GM12878 (cell line): ENCODE measurements at regions not wholly inside any gene's neighbourhood (a gene's known extent, or its start where the extent isn't known, plus 50 kb on each side); places are given as distances from the start of the nearest gene placed in this dataset.

ENCODE experiments used
- ATAC-seq: fragments of 200-7000 bp; cut with Tn5 transposase; 3 replicates; pipeline ENCODE4 v1.9.1; 2020; ENCODE audit warnings: mild to moderate bottlenecking, moderate library complexity
- BruUV-seq: library from RNA; stranded (reverse); fragments of 400-500 nt; replicated peaks from 2 replicates; lab custom pipeline; 2021; lab: Mats Ljungman, UMichigan
- CTCF ChIA-PET: fragments of 300-600 bp; sonication (Branson Sonifier 250); formaldehyde crosslinking; extraction: SDS; loops from one replicate; lab custom pipeline; 2021; ENCODE audit warnings: inconsistent platforms; lab: Yijun Ruan, JAX
- POLR2A ChIA-PET: fragments of 350-600 bp; formaldehyde crosslinking; extraction: SDS; loops from one replicate; lab custom pipeline; 2021; ENCODE audit warnings: inconsistent platforms; lab: Charles Lee
- RAD21 ChIA-PET: fragments of 300-600 bp; sonication (Branson Sonifier 250); formaldehyde crosslinking; loops from one replicate; lab custom pipeline; 2023; ENCODE audit warnings: antibody characterized with exemption; ENCODE audit not compliant: unreplicated experiment; lab: Charles Lee
- SMC1A ChIA-PET: fragments of 300-600 bp; sonication (Branson Sonifier 250); formaldehyde crosslinking; loops from one replicate; lab custom pipeline; 2023; ENCODE audit not compliant: unreplicated experiment, uncharacterized antibody; lab: Charles Lee
- DNase-seq: peaks from one replicate; pipeline ENCODE4 v3.0.0-alpha.2; 2011; ENCODE audit warnings: low read depth, low spot score
- FAIRE-seq: peaks from 3 replicates; lab custom pipeline; 2011; peaks lifted over from hg19 to GRCh38; lab: Jason Lieb, UNC
- H2AFZ ChIP-seq: 2 replicates; pipeline ENCODE4 v1.6.0; 2011; ENCODE audit warnings: low read depth, low read length, control low read depth; ENCODE audit not compliant: control insufficient read depth
- H3K27ac ChIP-seq: 2 replicates; pipeline ENCODE4 v1.5.1; 2011; ENCODE audit warnings: control low read depth; ENCODE audit not compliant: control insufficient read depth, insufficient read depth
- H3K27me3 ChIP-seq, 2 experiments: replicated peaks in 1 of 2; 2 replicates each; pipeline versions ENCODE4 v1.6.0 to v1.6.1; 2011; ENCODE audit warnings: low read length in 1 of 2; ENCODE audit not compliant: control insufficient read depth in 2 of 2, insufficient read depth in 2 of 2
- H3K36me3 ChIP-seq, 2 experiments: 2 replicates each; pipeline ENCODE4 v1.5.1; 2011; ENCODE audit warnings: low read length in 1 of 2; ENCODE audit not compliant: control insufficient read depth in 2 of 2, insufficient read depth in 2 of 2
- H3K4me1 ChIP-seq: 2 replicates; pipeline ENCODE4 v1.6.1; 2011; ENCODE audit warnings: mild to moderate bottlenecking, low read length, moderate library complexity, mixed read lengths; ENCODE audit not compliant: control insufficient read depth, insufficient read depth
- H3K4me2 ChIP-seq: 2 replicates; pipeline ENCODE4 v1.6.0; 2011; ENCODE audit warnings: control low read depth; ENCODE audit not compliant: control insufficient read depth, insufficient read depth
- H3K4me3 ChIP-seq: fragments of 200-600 bp; sonication (generic); 2 replicates; pipeline ENCODE4 v1.5.1; 2016
- H3K79me2 ChIP-seq: 2 replicates; pipeline ENCODE4 v1.6.0; 2011; ENCODE audit warnings: low read length; ENCODE audit not compliant: control insufficient read depth, insufficient read depth
- H3K9ac ChIP-seq: 2 replicates; pipeline ENCODE4 v1.8.0; 2011; ENCODE audit warnings: low read length, control low read depth, mixed read lengths; ENCODE audit not compliant: control insufficient read depth, insufficient read depth
- H3K9me3 ChIP-seq: replicated peaks from 3 replicates; pipeline ENCODE4 v1.5.1; 2011; ENCODE audit warnings: mild to moderate bottlenecking, low read length; ENCODE audit not compliant: control insufficient read depth, insufficient read depth
- H4K20me1 ChIP-seq: 2 replicates; pipeline ENCODE4 v1.6.0; 2011; ENCODE audit not compliant: control insufficient read depth, insufficient read depth
- BACH1 ChIP-seq: fragments of 450-650 bp; IDR thresholded peaks from 2 replicates; pipeline ENCODE4 v1.6.1; 2017; ENCODE audit warnings: mild to moderate bottlenecking, borderline replicate concordance
- BCLAF1 ChIP-seq: fragments of 450-650 bp; IDR thresholded peaks from 2 replicates; pipeline ENCODE4 v1.6.1; 2017; ENCODE audit warnings: antibody characterized with exemption, mild to moderate bottlenecking, moderate library complexity
- CREM ChIP-seq: IDR thresholded peaks from 2 replicates; pipeline ENCODE4 v1.6.1; 2014; ENCODE audit warnings: antibody characterized with exemption, low read depth
- DPF2 ChIP-seq: fragments of 450-650 bp; IDR thresholded peaks from 2 replicates; pipeline ENCODE4 v1.6.1; 2017; ENCODE audit warnings: mild to moderate bottlenecking
- IKZF1 ChIP-seq: fragments of 450-650 bp; conservative IDR thresholded peaks from 2 replicates; pipeline ENCODE4 v1.6.1; 2017; ENCODE audit warnings: antibody characterized with exemption, mild to moderate bottlenecking
- PML ChIP-seq: IDR thresholded peaks from 2 replicates; pipeline ENCODE4 v1.6.1; 2012; ENCODE audit warnings: low read length, inconsistent platforms
- POLR2AphosphoS2 ChIP-seq: IDR thresholded peaks from 2 replicates; pipeline ENCODE4 v1.6.1; 2011; ENCODE audit warnings: low read depth, mild to moderate bottlenecking, low read length, improper control_type of control experiment, moderate library complexity
- SIX5 ChIP-seq: IDR thresholded peaks from 2 replicates; pipeline ENCODE4 v1.6.1; 2011; ENCODE audit warnings: mild to moderate bottlenecking, low read depth, low read length, moderate library complexity; ENCODE audit not compliant: severe bottlenecking
- TCF12 ChIP-seq: IDR thresholded peaks from 2 replicates; pipeline ENCODE4 v1.6.1; 2011; ENCODE audit warnings: low read depth, mild to moderate bottlenecking, low read length
- YBX1 ChIP-seq: fragments of 450-650 bp; IDR thresholded peaks from 2 replicates; pipeline ENCODE4 v1.6.1; 2016; ENCODE audit warnings: antibody characterized with exemption
- ZNF207 ChIP-seq: fragments of 450-650 bp; IDR thresholded peaks from 2 replicates; pipeline ENCODE4 v1.6.1; 2014; ENCODE audit warnings: antibody characterized with exemption, mild to moderate bottlenecking, borderline replicate concordance
- WGBS: methylation state at CpG from one replicate; pipeline ENCODE4 v1.1.6; 2016; ENCODE audit warnings: low lambda C conversion rate; ENCODE audit not compliant: insufficient replicate concordance, insufficient coverage; ENCODE audit errors: missing lambda C conversion rate; 5-methylcytosine and 5-hydroxymethylcytosine counted together
- in situ Hi-C: fragments of 300-500 bp; cut with MboI; formaldehyde crosslinking; loops from 9 replicates; pipeline ENCODE4 v1.14.3; 2018; ENCODE audit warnings: mixed read lengths
- intact Hi-C: fragments of 100-400 bp; cut with micrococcal nuclease; formaldehyde crosslinking; loops from one replicate; pipeline ENCODE4 v1.14.2; 2022; ENCODE audit not compliant: unreplicated experiment

- no peak overlapping the region for H3K4me3 ChIP-seq
These were observed 598.7 kb upstream of the SGCD start for GRCh38 chr5:155728146-155728856.

More at GRCh38 chr5:155728146-155728856, 598.7 kb upstream of the SGCD start:
- DNase-seq (no peak), FAIRE-seq (no peak), ATAC-seq (no peak)
- TF ChIP-seq DPF2, result no peak
- no peak for TF ChIP-seq BCLAF1
- no peak for TF ChIP-seq ZNF207
- no peak for TF ChIP-seq POLR2AphosphoS2
- no peak for TF ChIP-seq YBX1
- no peak for TF ChIP-seq IKZF1
- TF ChIP-seq TCF12, result no peak
- TF ChIP-seq SIX5, result no peak
- TF ChIP-seq CREM, result no peak
- no peak for TF ChIP-seq PML
- no peak for TF ChIP-seq BACH1
- H3K27me3 ChIP-seq, result peaks cover 0 to 6% of the 10 kb centered on the region in 2 experiments; a peak in 3 of 4 replicates
- ChIA-PET CTCF (no interaction called here), POLR2A (no interaction called here), SMC1A (no interaction called here), RAD21 (no interaction called here)
- WGBS, result 57% methylated on average over 66 of the region's 83 CpGs
- no peak overlapping the region for H3K27ac ChIP-seq
- in situ Hi-C loops, result no loop called here
- no peaks in the 10 kb centered on the region for H4K20me1 ChIP-seq
- no peaks in the 10 kb centered on the region; the same call in 2 of the 3 replicates for H3K9me3 ChIP-seq
- H3K4me2 ChIP-seq, result no peak overlapping the region
- intact Hi-C loops, result no loop called here
- H3K9ac ChIP-seq, result no peak overlapping the region
- H3K4me1 ChIP-seq, result no peaks in the 10 kb centered on the region
- H3K79me2 ChIP-seq, result no peaks in the 10 kb centered on the region
- no peaks in the 10 kb centered on the region for H3K36me3 ChIP-seq
- no TSS peak for BruUV-seq
- no peak overlapping the region for H2AFZ ChIP-seq
